Parathyroid adenoma (tissue), 2 donors: ENCODE measurements at regions not wholly inside any gene's neighbourhood (a gene's known extent, or its start where the extent isn't known, plus 50 kb on each side); places are given as distances from the start of the nearest gene placed in this dataset.

ENCODE experiments used
- H2AFZ ChIP-seq: fragments of 300-600 bp; sonication (generic); one replicate; pipeline ENCODE4 v1.7.0; 2017; ENCODE audit warnings: antibody characterized with exemption, mild to moderate bottlenecking
- H3K27ac ChIP-seq: fragments of 300-600 bp; sonication (generic); one replicate; pipeline ENCODE4 v1.7.0; 2017
- H3K27me3 ChIP-seq: fragments of 300-600 bp; sonication (generic); one replicate; pipeline ENCODE4 v1.7.0; 2017; ENCODE audit warnings: low read length; ENCODE audit not compliant: control insufficient read depth, insufficient read depth
- H3K36me3 ChIP-seq: fragments of 300-600 bp; sonication (generic); one replicate; pipeline ENCODE4 v1.7.0; 2017; ENCODE audit warnings: low read length; ENCODE audit not compliant: control insufficient read depth, insufficient read depth
- H3K4me1 ChIP-seq: fragments of 300-600 bp; sonication (generic); one replicate; pipeline ENCODE4 v1.7.0; 2017; ENCODE audit warnings: control low read depth
- H3K4me2 ChIP-seq: fragments of 300-600 bp; sonication (generic); one replicate; pipeline ENCODE4 v1.7.0; 2017; ENCODE audit warnings: low read length
- H3K4me3 ChIP-seq: fragments of 300-600 bp; sonication (generic); one replicate; pipeline ENCODE4 v1.7.0; 2017; ENCODE audit warnings: low read depth, low read length
- H3K79me2 ChIP-seq: fragments of 300-600 bp; sonication (generic); one replicate; pipeline ENCODE4 v1.7.0; 2017; ENCODE audit warnings: control low read depth
- H3K9ac ChIP-seq: fragments of 300-600 bp; sonication (generic); one replicate; pipeline ENCODE4 v1.7.0; 2017; ENCODE audit warnings: mild to moderate bottlenecking
- H3K9me3 ChIP-seq: fragments of 300-600 bp; sonication (generic); one replicate; pipeline ENCODE4 v1.7.0; 2017; ENCODE audit warnings: low read length; ENCODE audit not compliant: control insufficient read depth
- TF ChIP-seq, protein P1 (sequence below): fragments of 300-600 bp; sonication (generic); IDR thresholded peaks from one replicate; pipeline ENCODE4 v1.7.0; 2017; ENCODE audit warnings: antibody characterized with exemption, mild to moderate bottlenecking
- donor health status: primary hyperparathyroidism.

DNA sequence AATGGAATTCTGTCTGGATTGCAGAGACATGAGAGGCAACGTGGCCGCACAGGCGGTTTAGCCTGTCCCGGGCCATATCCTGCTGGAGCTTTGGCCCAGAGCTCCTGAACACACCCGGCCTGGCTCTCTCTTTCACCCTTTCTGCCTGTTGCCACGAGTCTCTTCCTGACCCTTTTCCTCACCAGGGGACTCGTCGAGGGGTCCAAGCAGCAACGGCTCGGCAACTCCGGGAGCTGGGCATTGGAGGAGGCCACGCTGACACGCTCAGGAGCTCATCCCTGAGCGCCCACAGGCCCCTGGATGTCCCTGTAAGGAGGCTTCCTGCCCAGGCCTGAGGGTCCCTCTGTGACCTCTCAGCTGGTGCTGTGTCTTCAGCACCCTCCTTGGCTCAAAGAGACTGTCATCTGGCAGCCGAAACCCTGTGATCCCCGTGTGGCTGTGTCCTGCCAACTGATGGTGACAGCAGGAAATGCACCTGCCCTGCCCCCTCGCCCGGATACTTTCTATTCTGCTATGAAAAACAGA lies 103.8 kb downstream of the RNASET2 start:
- no peak overlapping the region for H3K9ac ChIP-seq
- TF ChIP-seq, protein P1, sequence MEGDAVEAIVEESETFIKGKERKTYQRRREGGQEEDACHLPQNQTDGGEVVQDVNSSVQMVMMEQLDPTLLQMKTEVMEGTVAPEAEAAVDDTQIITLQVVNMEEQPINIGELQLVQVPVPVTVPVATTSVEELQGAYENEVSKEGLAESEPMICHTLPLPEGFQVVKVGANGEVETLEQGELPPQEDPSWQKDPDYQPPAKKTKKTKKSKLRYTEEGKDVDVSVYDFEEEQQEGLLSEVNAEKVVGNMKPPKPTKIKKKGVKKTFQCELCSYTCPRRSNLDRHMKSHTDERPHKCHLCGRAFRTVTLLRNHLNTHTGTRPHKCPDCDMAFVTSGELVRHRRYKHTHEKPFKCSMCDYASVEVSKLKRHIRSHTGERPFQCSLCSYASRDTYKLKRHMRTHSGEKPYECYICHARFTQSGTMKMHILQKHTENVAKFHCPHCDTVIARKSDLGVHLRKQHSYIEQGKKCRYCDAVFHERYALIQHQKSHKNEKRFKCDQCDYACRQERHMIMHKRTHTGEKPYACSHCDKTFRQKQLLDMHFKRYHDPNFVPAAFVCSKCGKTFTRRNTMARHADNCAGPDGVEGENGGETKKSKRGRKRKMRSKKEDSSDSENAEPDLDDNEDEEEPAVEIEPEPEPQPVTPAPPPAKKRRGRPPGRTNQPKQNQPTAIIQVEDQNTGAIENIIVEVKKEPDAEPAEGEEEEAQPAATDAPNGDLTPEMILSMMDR = no peak
- no peaks in the 10 kb centered on the region for H3K9me3 ChIP-seq
- H3K27ac ChIP-seq = no peak overlapping the region
- no peaks in the 10 kb centered on the region for H3K4me1 ChIP-seq
- H3K4me2 ChIP-seq = no peak overlapping the region
- no peaks in the 10 kb centered on the region for H3K79me2 ChIP-seq
- H3K27me3 ChIP-seq = no peaks in the 10 kb centered on the region
- no peak overlapping the region for H3K4me3 ChIP-seq
- H3K36me3 ChIP-seq = no peaks in the 10 kb centered on the region
- H2AFZ ChIP-seq = no peak overlapping the region

DNA sequence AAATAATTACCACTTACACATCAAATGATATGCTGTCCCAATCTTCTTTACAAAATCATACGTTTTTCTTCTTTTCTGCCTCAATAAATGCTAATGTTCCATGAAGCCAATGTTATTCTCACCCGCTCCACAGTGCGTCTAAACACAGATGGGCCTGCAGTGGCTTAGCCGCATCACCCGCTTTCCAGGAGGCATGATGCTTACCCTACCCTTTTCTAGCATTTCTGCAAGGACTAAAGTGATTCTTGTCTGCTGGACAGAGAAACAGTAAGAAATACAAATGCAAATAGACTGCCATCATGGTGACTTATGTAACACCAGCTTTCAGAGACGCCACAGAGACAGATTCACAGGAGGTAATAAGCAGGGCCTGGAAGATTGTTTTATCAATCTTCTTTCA lies 104.4 kb downstream of the RNASET2 start:
- H3K4me2 ChIP-seq = no peak overlapping the region
- no peak overlapping the region for H2AFZ ChIP-seq
- H3K4me1 ChIP-seq = no peaks in the 10 kb centered on the region
- TF ChIP-seq, protein P1 = no peak
- no peak overlapping the region for H3K9ac ChIP-seq
- H3K27me3 ChIP-seq = no peaks in the 10 kb centered on the region
- H3K9me3 ChIP-seq = no peaks in the 10 kb centered on the region
- H3K27ac ChIP-seq = no peak overlapping the region
- H3K36me3 ChIP-seq = no peaks in the 10 kb centered on the region
- H3K4me3 ChIP-seq = no peak overlapping the region
- H3K79me2 ChIP-seq = no peaks in the 10 kb centered on the region

DNA sequence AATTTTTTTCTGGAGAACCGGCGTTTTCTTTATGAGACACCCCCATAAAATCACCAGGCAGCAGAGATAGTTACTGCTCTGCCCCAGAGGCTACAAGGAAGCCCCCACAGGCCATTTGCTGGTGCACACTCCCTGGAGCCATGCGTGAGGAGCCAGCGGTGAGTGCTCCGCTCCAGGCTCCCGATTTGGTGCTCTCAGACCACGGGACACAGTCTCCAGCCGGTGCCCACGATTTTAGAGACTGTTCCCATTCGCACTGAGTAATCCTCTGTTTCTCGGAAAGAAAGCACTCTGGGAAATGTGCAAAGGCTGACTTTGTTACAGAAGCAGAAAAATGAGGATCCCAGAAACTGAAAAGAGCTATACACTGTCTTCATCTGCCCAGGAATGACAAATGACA lies 104.9 kb downstream of the RNASET2 start:
- H3K79me2 ChIP-seq = no peaks in the 10 kb centered on the region
- H3K27me3 ChIP-seq = no peaks in the 10 kb centered on the region
- no peak overlapping the region for H3K4me3 ChIP-seq
- H3K27ac ChIP-seq = no peak overlapping the region
- no peak overlapping the region for H3K4me2 ChIP-seq
- no peak overlapping the region for H3K9ac ChIP-seq
- no peaks in the 10 kb centered on the region for H3K4me1 ChIP-seq
- TF ChIP-seq, protein P1 = no peak
- no peaks in the 10 kb centered on the region for H3K9me3 ChIP-seq
- H3K36me3 ChIP-seq = no peaks in the 10 kb centered on the region
- no peak overlapping the region for H2AFZ ChIP-seq

DNA sequence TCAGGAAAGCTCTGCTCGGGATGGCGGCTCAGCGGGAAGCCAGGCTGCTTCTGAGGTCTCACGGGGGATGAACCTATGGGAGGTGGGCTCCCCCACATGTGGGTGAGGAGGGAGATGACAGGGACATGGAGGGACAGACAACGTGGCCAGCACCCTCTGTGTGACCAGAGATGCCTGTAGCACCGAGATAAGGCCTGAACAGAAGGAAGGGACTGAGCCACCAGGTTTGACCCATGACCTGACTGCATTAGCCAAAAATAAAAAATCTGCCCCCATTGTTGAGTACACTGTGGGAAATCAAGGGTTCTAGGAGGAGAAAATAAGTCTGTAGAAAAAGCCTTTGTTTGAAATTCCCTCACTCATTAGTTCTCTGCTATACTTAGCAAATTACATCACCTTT lies 105.7 kb downstream of the RNASET2 start:
- H3K9ac ChIP-seq = no peak overlapping the region

DNA sequence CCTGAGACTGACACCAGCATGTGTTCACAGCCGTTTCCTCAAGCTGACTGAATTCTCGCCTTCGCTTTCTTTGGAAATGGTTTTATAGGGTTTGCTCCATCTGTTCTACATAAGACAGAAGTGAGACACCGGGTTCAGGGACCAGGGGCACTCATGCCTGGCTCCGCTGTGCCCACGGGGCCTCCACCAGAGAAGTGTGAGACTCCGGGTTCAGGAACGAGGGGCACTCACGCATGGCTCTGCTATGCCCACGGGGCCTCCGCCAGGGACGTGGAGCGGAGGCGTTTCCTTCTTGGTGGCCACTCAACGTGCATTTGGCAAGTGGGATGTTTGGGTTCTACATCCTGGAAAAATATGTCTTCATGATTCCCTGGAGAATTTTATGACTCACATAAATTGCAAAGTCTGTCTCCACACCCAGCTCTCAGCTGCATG lies 106.6 kb downstream of the RNASET2 start:
- H3K36me3 ChIP-seq = no peaks in the 10 kb centered on the region
- no peaks in the 10 kb centered on the region for H3K27me3 ChIP-seq
- no peak overlapping the region for H2AFZ ChIP-seq
- no peaks in the 10 kb centered on the region for H3K4me1 ChIP-seq
- TF ChIP-seq, protein P1 = no peak
- no peak overlapping the region for H3K4me2 ChIP-seq
- no peak overlapping the region for H3K9ac ChIP-seq
- no peaks in the 10 kb centered on the region for H3K9me3 ChIP-seq
- H3K4me3 ChIP-seq = no peak overlapping the region
- no peak overlapping the region for H3K27ac ChIP-seq
- no peaks in the 10 kb centered on the region for H3K79me2 ChIP-seq

More for the DNA sequence above, 105.7 kb downstream of the RNASET2 start:
- H3K4me1 ChIP-seq = no peaks in the 10 kb centered on the region
- no peak overlapping the region for H3K4me2 ChIP-seq
- H3K27me3 ChIP-seq = no peaks in the 10 kb centered on the region
- no peak overlapping the region for H2AFZ ChIP-seq
- TF ChIP-seq, protein P1 = no peak
- H3K27ac ChIP-seq = no peak overlapping the region
- H3K79me2 ChIP-seq = no peaks in the 10 kb centered on the region
- no peaks in the 10 kb centered on the region for H3K36me3 ChIP-seq
- H3K4me3 ChIP-seq = no peak overlapping the region
- no peaks in the 10 kb centered on the region for H3K9me3 ChIP-seq
